Smooth muscle cell (in vitro differentiated cells): ENCODE measurements at regions not wholly inside any gene's neighbourhood (a gene's known extent, or its start where the extent isn't known, plus 50 kb on each side); places are given as distances from the start of the nearest gene placed in this dataset.

Source experiments
- DNase-seq: peaks from one replicate; lab custom pipeline; 2025; ENCODE audit not compliant: unreplicated experiment; lab: John Stamatoyannopoulos, UW
- H2AFZ ChIP-seq: fragments of 200-600 bp; sonication (generic); 2 replicates; pipeline ENCODE4 v1.6.0; 2016; ENCODE audit warnings: antibody characterized with exemption, low read depth, mild to moderate bottlenecking
- H3F3A ChIP-seq: fragments of 200-600 bp; sonication (generic); 2 replicates; pipeline ENCODE4 v1.6.0; 2017; ENCODE audit warnings: antibody characterized with exemption, low read depth
- H3K27ac ChIP-seq: fragments of 200-600 bp; sonication (generic); 2 replicates; pipeline ENCODE4 v1.5.1; 2016; ENCODE audit warnings: low read depth, mild to moderate bottlenecking
- H3K27me3 ChIP-seq: fragments of 200-600 bp; sonication (generic); 2 replicates; pipeline ENCODE4 v1.6.1; 2016; ENCODE audit warnings: low read depth, mild to moderate bottlenecking
- H3K36me3 ChIP-seq: fragments of 200-600 bp; sonication (generic); 2 replicates; pipeline ENCODE4 v1.5.1; 2016; ENCODE audit warnings: low read depth
- H3K4me1 ChIP-seq: fragments of 200-600 bp; sonication (generic); 2 replicates; pipeline ENCODE4 v1.5.1; 2016; ENCODE audit warnings: low read depth
- H3K4me2 ChIP-seq: fragments of 200-600 bp; sonication (generic); 2 replicates; pipeline ENCODE4 v1.6.0; 2016; ENCODE audit warnings: mild to moderate bottlenecking
- H3K4me3 ChIP-seq: fragments of 200-600 bp; sonication (generic); 2 replicates; pipeline ENCODE4 v1.5.1; 2016; ENCODE audit warnings: mild to moderate bottlenecking
- H3K79me2 ChIP-seq: fragments of 200-600 bp; sonication (generic); 2 replicates; pipeline ENCODE4 v1.6.0; 2016; ENCODE audit warnings: low read depth, mild to moderate bottlenecking
- H3K9ac ChIP-seq: fragments of 200-600 bp; sonication (generic); 2 replicates; pipeline ENCODE4 v1.6.0; 2016; ENCODE audit warnings: low read depth
- H3K9me3 ChIP-seq: fragments of 200-600 bp; sonication (generic); replicated peaks from 2 replicates; pipeline ENCODE4 v1.5.1; 2016; ENCODE audit warnings: low read depth
- H4K20me1 ChIP-seq: fragments of 200-600 bp; sonication (generic); 2 replicates; pipeline ENCODE4 v1.6.0; 2016; ENCODE audit warnings: low read depth
- CTCF ChIP-seq: fragments of 200-600 bp; sonication (generic); IDR thresholded peaks from 2 replicates; pipeline ENCODE4 v1.5.1; 2017; ENCODE audit warnings: borderline replicate concordance, mild to moderate bottlenecking, antibody characterized with exemption; ENCODE audit not compliant: insufficient read depth, poor library complexity, severe bottlenecking
- whole genome bisulfite sequencing: methylation state at CpG from one replicate; pipeline ENCODE4 v1.1.7; 2016; ENCODE audit warnings: low lambda C conversion rate; 5-methylcytosine and 5-hydroxymethylcytosine counted together

- no peak for DNase-seq
Observed at GRCh38 chr3:159817126-159817525, 171.5 kb upstream of the IL12A start.

GRCh38 chr3:159817571-159817970 lies 171.1 kb upstream of the IL12A start:
- H3K4me2 ChIP-seq: no peak overlapping the region
- no peaks in the 10 kb centered on the region for H3K9me3 ChIP-seq
- no peaks in the 10 kb centered on the region for H3K36me3 ChIP-seq
- no peaks in the 10 kb centered on the region for H3K27me3 ChIP-seq
- peaks cover 20% of the 10 kb centered on the region for H3K4me1 ChIP-seq
- peaks cover 6% of the 10 kb centered on the region for H3F3A ChIP-seq
- H4K20me1 ChIP-seq: peaks cover 27% of the 10 kb centered on the region
- H3K27ac ChIP-seq: no peak overlapping the region
- no peak for DNase-seq
- no peak overlapping the region for H3K4me3 ChIP-seq
- WGBS: 86% methylated on average over 3 of the region's 3 CpGs
- TF ChIP-seq CTCF: no peak
- H2AFZ ChIP-seq: no peak overlapping the region
- peaks cover 46% of the 10 kb centered on the region for H3K79me2 ChIP-seq
- no peak overlapping the region for H3K9ac ChIP-seq

More at GRCh38 chr3:159817126-159817525, 171.5 kb upstream of the IL12A start:
- Histone ChIP-seq H3K27me3 (no peaks in the 10 kb centered on the region), H3K36me3 (no peaks in the 10 kb centered on the region), H3K27ac (no peak overlapping the region), H3F3A (peaks cover 6% of the 10 kb centered on the region), H3K79me2 (peaks cover 48% of the 10 kb centered on the region), H3K9ac (no peak overlapping the region), H3K4me1 (peaks cover 20% of the 10 kb centered on the region), H2AFZ (no peak overlapping the region), H3K9me3 (no peaks in the 10 kb centered on the region), H4K20me1 (peaks cover 28% of the 10 kb centered on the region), H3K4me2 (no peak overlapping the region), H3K4me3 (no peak overlapping the region)
- TF ChIP-seq CTCF: no peak
- WGBS: 96% methylated on average over 6 of the region's 6 CpGs

GRCh38 chr3:159818399-159818798 lies 170.2 kb upstream of the IL12A start:
- peaks cover 20% of the 10 kb centered on the region for H3K4me1 ChIP-seq
- no peaks in the 10 kb centered on the region for H3K27me3 ChIP-seq
- 64% methylated on average over 3 of the region's 3 CpGs for WGBS
- H3K9me3 ChIP-seq: no peaks in the 10 kb centered on the region
- H3K36me3 ChIP-seq: no peaks in the 10 kb centered on the region
- H3K9ac ChIP-seq: no peak overlapping the region
- DNase-seq: no peak
- H3K4me2 ChIP-seq: no peak overlapping the region
- no peak overlapping the region for H3K27ac ChIP-seq
- H3K79me2 ChIP-seq: peaks cover 47% of the 10 kb centered on the region
- peaks cover 19% of the 10 kb centered on the region for H4K20me1 ChIP-seq
- peaks cover 6% of the 10 kb centered on the region for H3F3A ChIP-seq
- TF ChIP-seq CTCF: no peak
- no peak overlapping the region for H3K4me3 ChIP-seq
- H2AFZ ChIP-seq: no peak overlapping the region

GRCh38 chr3:159818997-159819500 lies 169.6 kb upstream of the IL12A start:
- Histone ChIP-seq H3K4me2 (no peak overlapping the region), H3K9ac (no peak overlapping the region), H3K36me3 (no peaks in the 10 kb centered on the region), H3K9me3 (no peaks in the 10 kb centered on the region), H3K27me3 (no peaks in the 10 kb centered on the region), H3K4me3 (no peak overlapping the region), H2AFZ (no peak overlapping the region), H3K4me1 (peaks cover 25% of the 10 kb centered on the region), H3F3A (peaks cover 6% of the 10 kb centered on the region), H3K79me2 (peaks cover 44% of the 10 kb centered on the region), H3K27ac (peak overlapping the region; percentile 100), H4K20me1 (peaks cover 13% of the 10 kb centered on the region)
- no peak for TF ChIP-seq CTCF
- DNase-seq: no peak
- 64% methylated on average over 3 of the region's 3 CpGs for WGBS
